ENCODE measurements at regions not wholly inside any gene's neighbourhood (a gene's known extent, or its start where the extent isn't known, plus 50 kb on each side); places are given as distances from the start of the nearest gene placed in this dataset.

GRCh38 chr9:86893811-86894490 is 53.4 kb downstream of the GAS1 start:
- Mint-ChIP-seq H3K9me3 (no peaks in the 10 kb centered on the region), H3K4me1 (ENCODE audit: low read depth) (no peaks in the 10 kb centered on the region), H3K4me3 (no peak overlapping the region), H3K27me3 (ENCODE audit: low read depth) (peaks cover 3% of the 10 kb centered on the region), H3K27ac (no peak overlapping the region), H3K36me3 (ENCODE audit: insufficient read depth in 2 of 2) (no peaks in the 10 kb centered on the region)
- ATAC-seq (replicated peaks in 1 of 2) (no peak), DNase-seq (no peak)

- H3K9me3 Mint-ChIP-seq, result no peaks in the 10 kb centered on the region
- no peak overlapping the region for H3K27ac Mint-ChIP-seq
- no peaks in the 10 kb centered on the region for H3K36me3 Mint-ChIP-seq (ENCODE audit: insufficient read depth in 2 of 2)
- DNase-seq (no peak), ATAC-seq (replicated peaks in 1 of 2) (no peak)
- H3K4me3 Mint-ChIP-seq, result no peak overlapping the region
- no peaks in the 10 kb centered on the region for H3K4me1 Mint-ChIP-seq (ENCODE audit: low read depth)
- H3K27me3 Mint-ChIP-seq (ENCODE audit: low read depth), result peaks cover 6% of the 10 kb centered on the region
Measured at GRCh38 chr9:86892576-86892975, 54.7 kb downstream of the GAS1 start.

GRCh38 chr9:86891886-86892437 is 55.3 kb downstream of the GAS1 start:
- Mint-ChIP-seq H3K4me1 (ENCODE audit: low read depth) (no peaks in the 10 kb centered on the region), H3K4me3 (no peak overlapping the region)

GRCh38 chr9:86891091-86891490 is 56.2 kb downstream of the GAS1 start:
- no peaks in the 10 kb centered on the region for H3K36me3 Mint-ChIP-seq (ENCODE audit: insufficient read depth in 2 of 2)

More at GRCh38 chr9:86891886-86892437, 55.3 kb downstream of the GAS1 start:
- peaks cover 6% of the 10 kb centered on the region for H3K27me3 Mint-ChIP-seq (ENCODE audit: low read depth)
- no peak for DNase-seq
- no peaks in the 10 kb centered on the region for H3K36me3 Mint-ChIP-seq (ENCODE audit: insufficient read depth in 2 of 2)
- H3K9me3 Mint-ChIP-seq, result no peaks in the 10 kb centered on the region
- no peak for ATAC-seq (replicated peaks in 1 of 2)
- no peak overlapping the region for H3K27ac Mint-ChIP-seq

GRCh38 chr9:86885232-86885631 is 62.1 kb downstream of the GAS1 start:
- H3K36me3 Mint-ChIP-seq (ENCODE audit: insufficient read depth in 2 of 2), result no peaks in the 10 kb centered on the region

More at GRCh38 chr9:86891091-86891490, 56.2 kb downstream of the GAS1 start:
- Mint-ChIP-seq H3K27me3 (ENCODE audit: low read depth) (peaks cover 13% of the 10 kb centered on the region), H3K9me3 (no peaks in the 10 kb centered on the region), H3K4me1 (ENCODE audit: low read depth) (no peaks in the 10 kb centered on the region), H3K4me3 (no peak overlapping the region), H3K27ac (no peak overlapping the region)
- DNase-seq (no peak), ATAC-seq (replicated peaks in 1 of 2) (no peak)

GRCh38 chr9:86876621-86877196 is 70.6 kb downstream of the GAS1 start:
- no peaks in the 10 kb centered on the region for H3K4me1 Mint-ChIP-seq (ENCODE audit: low read depth)
- DNase-seq, result no peak
- no peaks in the 10 kb centered on the region for H3K9me3 Mint-ChIP-seq
- H3K27me3 Mint-ChIP-seq (ENCODE audit: low read depth), result no peaks in the 10 kb centered on the region
- no peak overlapping the region for H3K27ac Mint-ChIP-seq
- no peak overlapping the region for H3K4me3 Mint-ChIP-seq
- no peaks in the 10 kb centered on the region for H3K36me3 Mint-ChIP-seq (ENCODE audit: insufficient read depth in 2 of 2)
- no peak for ATAC-seq (replicated peaks in 1 of 2)

More at GRCh38 chr9:86885232-86885631, 62.1 kb downstream of the GAS1 start:
- H3K27me3 Mint-ChIP-seq (ENCODE audit: low read depth), result peaks cover 13% of the 10 kb centered on the region
- H3K27ac Mint-ChIP-seq, result no peak overlapping the region
- H3K9me3 Mint-ChIP-seq, result no peaks in the 10 kb centered on the region
- ATAC-seq (replicated peaks in 1 of 2) (no peak), DNase-seq (no peak)
- no peak overlapping the region for H3K4me3 Mint-ChIP-seq
- H3K4me1 Mint-ChIP-seq (ENCODE audit: low read depth), result no peaks in the 10 kb centered on the region

GRCh38 chr9:86868616-86869015 is 78.7 kb downstream of the GAS1 start:
- no peak overlapping the region for H3K4me3 Mint-ChIP-seq
- no peak overlapping the region for H3K27ac Mint-ChIP-seq
- no peaks in the 10 kb centered on the region for H3K4me1 Mint-ChIP-seq (ENCODE audit: low read depth)
- peaks cover 5% of the 10 kb centered on the region for H3K27me3 Mint-ChIP-seq (ENCODE audit: low read depth)
- DNase-seq (no peak), ATAC-seq (replicated peaks in 1 of 2) (no peak)
- H3K36me3 Mint-ChIP-seq (ENCODE audit: insufficient read depth in 2 of 2), result no peaks in the 10 kb centered on the region
- no peaks in the 10 kb centered on the region for H3K9me3 Mint-ChIP-seq

GRCh38 chr9:86867804-86868313 is 79.4 kb downstream of the GAS1 start:
- Mint-ChIP-seq H3K4me3 (no peak overlapping the region), H3K36me3 (ENCODE audit: insufficient read depth in 2 of 2) (no peaks in the 10 kb centered on the region), H3K27ac (no peak overlapping the region), H3K4me1 (ENCODE audit: low read depth) (no peaks in the 10 kb centered on the region), H3K27me3 (ENCODE audit: low read depth) (peaks cover 5% of the 10 kb centered on the region), H3K9me3 (no peaks in the 10 kb centered on the region)
- DNase-seq (no peak), ATAC-seq (replicated peaks in 1 of 2) (no peak)

GRCh38 chr9:86865952-86866351 is 81.4 kb downstream of the GAS1 start:
- H3K4me3 Mint-ChIP-seq, result no peak overlapping the region
- no peak for DNase-seq
- no peaks in the 10 kb centered on the region for H3K36me3 Mint-ChIP-seq (ENCODE audit: insufficient read depth in 2 of 2)
- no peak for ATAC-seq (replicated peaks in 1 of 2)
- no peaks in the 10 kb centered on the region for H3K9me3 Mint-ChIP-seq
- no peak overlapping the region for H3K27ac Mint-ChIP-seq
- H3K27me3 Mint-ChIP-seq (ENCODE audit: low read depth), result peaks cover 5% of the 10 kb centered on the region
- H3K4me1 Mint-ChIP-seq (ENCODE audit: low read depth), result no peaks in the 10 kb centered on the region

GRCh38 chr9:86860006-86860405 is 87.3 kb downstream of the GAS1 start:
- Mint-ChIP-seq H3K27ac (no peak overlapping the region), H3K4me1 (ENCODE audit: low read depth) (no peaks in the 10 kb centered on the region)

GRCh38 chr9:86859056-86859455 is 88.2 kb downstream of the GAS1 start:
- Mint-ChIP-seq H3K27ac (no peak overlapping the region), H3K4me1 (ENCODE audit: low read depth) (no peaks in the 10 kb centered on the region), H3K4me3 (no peak overlapping the region), H3K9me3 (no peaks in the 10 kb centered on the region), H3K36me3 (ENCODE audit: insufficient read depth in 2 of 2) (no peaks in the 10 kb centered on the region), H3K27me3 (ENCODE audit: low read depth) (peaks cover 18% of the 10 kb centered on the region)
- ATAC-seq (replicated peaks in 1 of 2), result no peak
- no peak for DNase-seq

More at GRCh38 chr9:86860006-86860405, 87.3 kb downstream of the GAS1 start:
- H3K36me3 Mint-ChIP-seq (ENCODE audit: insufficient read depth in 2 of 2), result no peaks in the 10 kb centered on the region
- ATAC-seq (replicated peaks in 1 of 2) (no peak), DNase-seq (no peak)
- H3K9me3 Mint-ChIP-seq, result no peaks in the 10 kb centered on the region
- no peak overlapping the region for H3K4me3 Mint-ChIP-seq
- peaks cover 18% of the 10 kb centered on the region for H3K27me3 Mint-ChIP-seq (ENCODE audit: low read depth)

GRCh38 chr9:86858009-86858408 is 89.3 kb downstream of the GAS1 start:
- peaks cover 18% of the 10 kb centered on the region for H3K27me3 Mint-ChIP-seq (ENCODE audit: low read depth)
- no peak for DNase-seq
- no peak for ATAC-seq (replicated peaks in 1 of 2)
- H3K4me1 Mint-ChIP-seq (ENCODE audit: low read depth), result no peaks in the 10 kb centered on the region
- H3K27ac Mint-ChIP-seq, result no peak overlapping the region
- H3K4me3 Mint-ChIP-seq, result no peak overlapping the region
- H3K36me3 Mint-ChIP-seq (ENCODE audit: insufficient read depth in 2 of 2), result no peaks in the 10 kb centered on the region
- no peaks in the 10 kb centered on the region for H3K9me3 Mint-ChIP-seq

GRCh38 chr9:86856259-86856658 is 91.0 kb downstream of the GAS1 start:
- Mint-ChIP-seq H3K4me1 (ENCODE audit: low read depth) (no peaks in the 10 kb centered on the region), H3K27ac (no peak overlapping the region), H3K9me3 (peaks cover 4 to 6% of the 10 kb centered on the region in 2 donors), H3K4me3 (no peak overlapping the region), H3K36me3 (ENCODE audit: insufficient read depth in 2 of 2) (peaks cover 0 to 2% of the 10 kb centered on the region in 2 donors), H3K27me3 (ENCODE audit: low read depth) (peaks cover 18% of the 10 kb centered on the region)
- DNase-seq (no peak), ATAC-seq (replicated peaks in 1 of 2) (no peak)
